Tongue (tissue), 1 donor: ENCODE measurements at regions not wholly inside any gene's neighbourhood (a gene's known extent, or its start where the extent isn't known, plus 50 kb on each side); places are given as distances from the start of the nearest gene placed in this dataset.

Source experiments
- DNase-seq: peaks from one replicate; pipeline ENCODE4 v3.0.0-alpha.2; 2015

DNA sequence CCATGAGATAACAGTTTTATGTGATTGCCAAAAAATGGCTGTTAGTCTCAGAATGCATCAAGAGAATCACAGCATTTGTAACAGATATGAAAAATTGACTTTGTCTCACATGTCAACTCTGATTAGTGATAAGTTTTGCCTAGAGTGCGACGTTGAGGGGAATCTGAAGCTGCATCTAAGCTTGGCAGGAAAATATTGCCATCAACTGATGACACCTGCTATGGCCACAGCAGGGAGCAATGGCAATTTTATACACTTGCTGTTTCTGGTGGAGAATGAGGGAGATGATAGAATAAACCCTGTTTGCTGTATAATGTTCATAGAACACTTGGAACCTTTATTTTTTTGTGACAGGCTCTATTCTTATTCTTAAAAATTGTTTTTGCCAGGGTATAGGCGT lies 205.4 kb upstream of the GNPDA2 start:
- DNase-seq, result no peak

DNA sequence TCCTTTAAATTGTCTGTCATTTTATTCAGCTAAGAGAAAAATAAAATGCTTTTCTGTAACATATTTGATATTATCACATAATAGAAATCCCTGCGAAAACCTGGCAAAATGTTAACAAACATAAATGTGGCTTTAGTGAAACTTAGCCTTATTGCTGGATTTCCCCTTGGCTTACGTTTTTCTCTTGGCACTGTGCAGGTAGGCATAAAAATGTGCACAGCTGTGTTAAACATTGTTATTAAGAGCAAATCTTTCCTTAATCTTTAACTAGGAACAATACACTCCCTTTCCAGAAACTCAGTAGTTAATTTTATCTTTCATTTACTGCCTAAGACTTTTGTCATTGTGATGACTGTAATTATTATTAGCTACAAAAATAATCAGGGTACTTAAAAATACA lies 202.4 kb upstream of the GNPDA2 start:
- DNase-seq, result no peak

DNA sequence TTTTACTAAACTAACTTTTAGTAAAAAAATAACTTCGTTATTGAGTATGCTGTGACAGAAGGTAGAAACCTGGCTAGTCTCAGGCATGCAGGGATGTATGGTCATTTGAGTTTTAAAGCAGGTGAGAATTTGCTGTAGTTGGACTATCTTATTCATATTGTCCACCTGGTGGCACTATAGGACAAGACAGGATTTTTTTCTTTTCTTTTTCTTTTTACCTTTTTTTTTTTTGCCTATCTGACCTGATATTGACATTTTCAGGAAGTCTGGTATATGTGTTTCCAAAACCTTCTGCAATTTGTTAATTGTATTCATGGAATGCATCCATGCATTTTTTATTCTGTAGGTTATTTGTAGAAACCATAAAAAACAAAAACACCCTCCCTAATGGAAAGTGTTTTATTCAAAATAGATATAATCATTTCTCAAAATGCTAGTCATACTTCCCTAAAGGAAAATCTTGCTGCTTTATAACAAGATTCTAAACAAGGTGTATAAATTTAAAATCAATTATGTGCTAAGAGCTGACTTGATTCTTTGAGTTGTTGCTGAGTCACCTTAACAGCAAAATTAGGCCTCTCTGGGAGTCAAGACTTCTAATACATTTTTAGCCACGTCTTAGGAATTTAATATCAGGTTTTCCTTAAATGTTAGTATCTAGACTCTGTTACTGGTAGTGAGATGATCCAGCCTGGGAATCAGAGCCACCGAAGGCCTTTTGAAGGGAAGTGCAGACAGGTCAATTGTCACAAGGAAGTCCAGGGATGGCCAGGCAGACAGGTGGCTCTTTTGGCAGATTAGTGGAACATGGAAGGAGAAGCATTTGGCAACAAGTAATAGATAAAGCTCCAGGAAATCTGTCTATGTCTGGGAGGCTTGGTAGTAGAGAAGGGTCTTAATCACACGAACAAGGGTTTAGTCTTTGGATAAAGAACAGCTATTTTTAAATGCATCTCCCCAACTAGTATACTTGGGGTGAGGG lies 201.3 kb upstream of the GNPDA2 start:
- DNase-seq, result peak; percentile 66

DNA sequence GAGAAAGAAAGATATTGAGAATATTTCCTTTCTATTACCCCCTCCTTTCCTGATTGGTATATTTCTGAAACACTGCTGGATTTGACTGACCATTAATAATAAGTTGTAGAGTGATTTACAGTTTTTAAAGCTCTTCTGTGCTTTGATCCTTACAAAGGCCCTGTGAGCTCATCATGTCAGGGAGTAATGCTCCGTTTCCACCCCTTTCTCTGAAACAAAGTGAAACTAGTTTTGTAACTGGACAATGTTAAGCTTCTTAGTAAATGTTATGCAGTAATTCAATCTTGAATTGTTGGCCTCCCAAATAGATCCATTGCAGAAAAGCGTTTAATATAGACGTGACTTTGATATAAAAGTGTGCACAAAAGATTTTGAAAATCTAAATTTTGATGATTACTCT lies 190.1 kb upstream of the GNPDA2 start:
- DNase-seq, result peak; percentile 2

DNA sequence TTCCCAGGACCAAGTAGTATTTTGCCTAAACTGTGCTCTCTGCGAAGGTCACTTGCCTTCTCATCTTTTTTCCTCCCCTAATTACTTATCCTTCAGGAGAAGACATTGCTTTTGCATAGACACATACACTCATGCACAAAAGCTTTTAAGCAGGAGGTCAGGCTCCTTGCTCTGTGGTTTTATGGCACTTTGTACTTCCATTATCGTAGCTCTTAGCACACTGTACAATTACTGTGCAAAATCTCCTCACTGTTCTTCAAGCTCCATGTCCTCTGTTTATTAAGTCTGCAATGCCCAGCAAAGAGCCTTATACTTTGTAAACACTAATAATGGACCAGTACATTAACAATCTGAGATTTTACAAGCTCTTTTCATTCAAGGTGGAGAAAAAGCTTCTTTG lies 188.4 kb upstream of the GNPDA2 start:
- no peak for DNase-seq

DNA sequence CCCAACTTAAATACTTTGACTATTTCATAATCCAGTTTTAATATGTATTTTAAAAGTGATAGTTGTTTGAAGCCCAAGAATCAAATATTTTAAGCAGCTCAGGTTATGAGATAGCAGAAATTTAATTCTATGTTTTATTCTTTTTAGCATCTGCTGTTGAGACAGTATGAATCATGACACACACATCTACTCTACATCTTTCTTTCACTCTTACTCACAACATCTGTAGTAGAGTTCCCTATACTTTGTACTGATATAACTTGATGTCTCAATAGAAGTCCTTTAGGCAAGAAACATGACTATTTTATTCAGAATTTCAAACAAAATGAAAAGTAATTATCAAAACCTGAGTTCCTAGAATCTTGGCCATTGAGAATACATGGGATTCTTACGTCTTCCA lies 187.9 kb upstream of the GNPDA2 start:
- no peak for DNase-seq

DNA sequence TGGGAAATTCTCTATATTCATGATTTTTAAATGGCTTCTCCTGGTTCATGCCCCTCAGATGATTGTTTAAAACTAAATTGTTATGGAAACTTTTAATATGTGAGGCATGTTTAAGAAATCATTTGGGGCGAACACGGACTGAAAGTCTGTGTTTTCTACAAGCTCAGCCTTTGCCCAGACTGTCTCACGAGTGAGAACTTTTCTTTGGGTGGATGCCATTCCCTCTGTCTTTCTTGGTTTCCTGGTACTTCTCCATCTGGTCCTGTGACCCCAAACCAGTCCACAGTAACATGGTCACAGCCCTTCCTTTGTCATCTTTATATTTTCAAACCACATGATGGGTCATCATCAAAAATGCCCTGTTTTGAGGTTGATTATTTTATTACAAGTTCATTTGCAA lies 186.6 kb upstream of the GNPDA2 start:
- DNase-seq, result no peak

DNA sequence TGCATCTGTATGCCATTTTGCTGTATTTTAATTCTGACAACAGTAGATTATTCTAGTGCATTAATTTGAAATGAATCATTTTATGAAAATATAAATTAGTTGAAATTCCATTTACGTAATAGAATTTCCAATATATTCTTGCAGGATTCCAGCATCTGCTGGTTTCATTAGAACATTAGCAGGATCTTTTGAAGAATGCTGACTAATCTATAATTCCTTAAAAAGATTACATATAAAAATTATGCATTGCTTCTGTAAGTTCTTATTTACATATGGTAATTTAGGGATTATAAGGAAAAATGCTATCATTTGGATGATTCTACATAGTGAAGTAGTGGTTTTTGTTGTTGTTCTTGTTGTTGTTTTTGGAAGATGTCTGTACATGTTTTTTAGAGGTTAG lies 182.2 kb upstream of the GNPDA2 start:
- DNase-seq, result no peak

DNA sequence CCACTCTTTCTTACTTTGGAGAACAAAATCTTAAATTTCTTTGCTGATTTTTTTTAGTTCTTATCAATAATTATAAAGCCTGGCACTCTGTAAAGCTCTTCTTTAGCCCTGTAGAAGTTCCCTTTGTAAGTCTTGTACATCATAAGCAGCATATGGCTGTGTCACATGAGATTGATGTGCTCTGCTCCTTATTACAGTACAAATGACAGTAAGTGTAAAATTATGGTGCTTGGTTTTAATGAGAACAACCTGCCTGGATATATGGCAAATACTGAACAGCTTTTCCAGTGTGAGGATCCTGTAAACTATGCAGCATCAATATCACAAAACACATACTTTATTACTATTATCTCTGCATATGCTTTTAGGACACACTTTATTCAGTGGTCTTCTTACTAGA lies 145.9 kb upstream of the GNPDA2 start:
- no peak for DNase-seq

DNA sequence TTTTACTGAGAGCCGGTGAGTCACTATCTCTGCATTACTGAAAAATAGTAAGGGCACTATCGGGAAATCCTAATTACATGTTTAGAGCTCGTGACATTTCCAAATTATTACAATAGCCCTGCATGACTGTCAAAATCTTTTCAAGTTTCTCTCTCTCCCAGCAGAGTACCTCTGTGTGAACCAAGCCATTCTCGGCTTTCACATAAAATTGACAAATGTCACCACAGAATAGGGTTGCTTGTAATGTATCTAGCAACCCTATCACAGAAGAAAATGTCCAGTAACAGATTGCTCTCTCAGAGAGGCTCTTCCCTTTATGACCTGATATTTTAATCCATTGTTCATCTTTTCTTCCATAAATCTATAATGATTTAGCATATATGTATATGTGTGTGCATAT lies 144.8 kb upstream of the GNPDA2 start:
- DNase-seq, result no peak

DNA sequence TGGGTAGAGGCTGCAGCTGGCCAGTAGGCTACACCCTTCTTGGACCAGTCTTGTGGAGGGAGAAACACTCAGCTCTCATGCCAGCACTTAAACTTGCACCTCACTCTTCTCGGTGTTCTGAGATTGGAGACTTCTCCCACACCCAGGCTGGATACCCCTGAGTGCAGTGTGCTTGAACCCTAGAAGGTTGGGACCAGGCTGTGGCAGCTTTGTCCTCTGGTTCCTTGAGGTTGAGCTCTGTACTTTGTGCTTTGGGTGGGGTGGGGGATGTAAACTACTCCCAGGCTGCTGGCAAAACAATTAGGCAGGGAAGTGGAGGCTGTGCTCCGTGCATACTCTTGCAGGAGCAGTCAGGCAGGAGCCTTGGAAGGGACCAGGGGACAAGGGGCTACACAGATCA lies 143.6 kb upstream of the GNPDA2 start:
- DNase-seq, result no peak

DNA sequence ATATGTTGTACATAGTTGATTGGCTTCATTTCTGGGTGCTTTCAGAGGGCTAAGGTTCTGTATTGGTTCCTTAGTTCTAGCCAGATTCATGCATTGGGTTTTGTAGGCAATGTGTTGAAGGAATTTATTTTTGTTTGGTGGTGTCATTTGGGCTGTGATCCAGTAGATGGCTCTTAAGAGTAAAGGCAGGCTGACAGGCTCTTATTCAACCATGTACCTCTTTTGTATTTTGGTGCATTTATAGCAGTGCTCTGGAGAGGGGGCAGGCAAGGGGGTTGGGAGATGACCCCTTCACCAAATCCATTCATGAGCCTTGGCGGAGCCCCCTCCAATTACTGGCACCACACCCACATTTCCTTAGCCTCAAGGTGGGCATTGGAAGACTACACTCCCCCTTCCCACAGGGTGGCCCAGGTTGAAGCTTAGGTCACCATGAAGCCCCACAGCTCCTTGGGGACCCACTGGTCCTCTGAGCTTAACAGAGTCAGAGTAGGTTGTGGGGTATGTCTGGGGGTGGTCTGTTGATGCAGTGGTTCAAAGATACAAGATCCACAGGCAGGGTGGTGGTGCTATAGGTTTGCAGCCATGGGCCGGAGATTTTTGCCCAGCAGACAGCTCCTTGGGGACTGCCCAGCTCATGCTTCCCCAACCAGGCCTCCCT lies 143.0 kb upstream of the GNPDA2 start:
- no peak for DNase-seq

DNA sequence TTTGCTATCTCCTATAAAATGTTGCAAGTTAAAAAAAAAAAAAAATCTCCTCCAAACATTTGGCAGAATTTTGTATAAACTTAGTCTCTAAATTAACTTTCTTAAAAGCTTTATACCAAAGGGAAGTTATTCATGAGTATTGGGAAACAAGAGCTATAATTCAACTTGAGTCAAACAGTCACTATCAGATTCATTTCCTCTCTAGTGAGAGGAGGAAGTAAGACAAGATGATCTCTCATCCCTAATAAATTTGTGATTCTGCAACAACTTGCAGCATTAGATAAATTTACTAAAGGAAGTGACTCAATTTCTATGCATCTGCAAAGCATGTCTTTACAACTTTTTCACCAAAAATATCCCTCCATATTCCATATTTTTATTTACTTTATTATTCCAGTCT lies 135.4 kb upstream of the GNPDA2 start:
- DNase-seq, result no peak

DNA sequence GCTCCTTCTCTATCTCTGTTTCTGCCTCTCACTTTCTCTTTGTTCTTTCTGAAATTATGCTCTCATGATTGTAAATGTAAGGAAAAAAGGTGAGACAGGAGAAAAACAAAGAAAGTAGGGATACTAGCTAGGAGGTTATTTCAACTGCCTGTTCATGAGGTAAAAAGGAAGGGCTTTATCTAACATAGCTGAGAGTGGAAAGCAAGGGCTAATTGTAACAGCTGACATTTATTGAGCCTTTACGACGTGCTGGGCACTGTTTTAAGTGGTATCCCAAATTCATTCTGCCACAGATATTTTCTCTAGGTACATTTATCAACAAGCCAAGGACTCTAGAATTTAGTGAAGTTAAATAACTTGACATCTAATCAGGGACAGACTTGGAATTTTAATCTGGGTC lies 133.1 kb upstream of the GNPDA2 start:
- no peak for DNase-seq

DNA sequence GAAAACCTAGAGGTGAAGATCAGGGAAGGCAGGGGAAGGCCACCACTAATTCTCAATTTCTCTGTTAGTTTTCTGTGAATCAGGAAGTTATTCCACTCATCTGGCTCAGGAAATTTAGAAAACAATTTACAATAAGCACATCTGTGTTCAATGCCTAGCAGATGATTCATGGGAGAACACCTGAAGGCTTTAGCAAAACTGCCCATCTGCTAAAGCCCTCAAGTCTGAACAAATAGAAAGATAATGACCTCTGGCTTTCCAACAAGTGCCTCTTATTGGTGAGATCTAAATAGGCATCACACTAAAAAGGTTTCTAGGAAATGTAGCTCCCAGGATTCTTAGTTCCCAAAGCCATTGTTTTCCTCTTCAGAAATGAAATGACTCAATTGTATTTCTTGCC lies 122.1 kb upstream of the GNPDA2 start:
- no peak for DNase-seq

DNA sequence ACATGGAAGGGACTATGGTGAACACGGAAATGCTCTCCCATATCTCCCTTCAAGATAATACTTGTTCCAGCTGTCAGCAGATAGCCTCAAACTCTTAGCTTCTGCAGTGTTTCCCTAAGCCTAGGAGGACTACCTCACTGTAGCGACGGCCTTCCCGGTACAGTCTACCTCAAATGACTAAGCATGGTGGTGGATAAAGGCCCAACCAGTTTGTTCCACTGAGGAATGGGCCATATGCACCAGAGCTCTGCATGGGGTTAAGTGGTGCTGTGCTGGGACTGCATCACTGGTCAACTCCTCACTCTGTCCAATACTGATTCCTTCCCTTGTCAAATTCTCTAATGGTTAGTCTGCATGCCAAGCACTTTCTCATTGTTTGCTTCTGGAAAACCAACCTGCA lies 119.6 kb upstream of the GNPDA2 start:
- no peak for DNase-seq

DNA sequence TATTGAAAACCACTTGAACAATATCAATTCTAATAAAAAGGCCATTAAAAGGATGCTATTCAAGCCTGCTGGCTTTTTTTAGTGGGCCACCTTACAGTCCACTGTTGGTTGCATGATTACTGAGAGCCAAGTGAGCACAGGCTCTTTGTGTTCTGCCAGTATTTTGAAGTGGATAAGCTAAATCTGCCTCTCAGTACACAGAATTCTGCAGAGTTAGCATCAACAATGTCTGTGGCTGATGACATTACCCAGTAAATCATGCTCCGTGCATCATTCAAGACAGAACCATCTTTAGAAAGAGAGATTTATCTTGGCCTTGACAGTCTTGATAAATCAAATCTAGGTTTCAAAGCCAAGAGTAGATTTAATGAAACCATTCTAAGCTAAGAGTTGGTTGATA lies 119.0 kb upstream of the GNPDA2 start:
- DNase-seq, result no peak

DNA sequence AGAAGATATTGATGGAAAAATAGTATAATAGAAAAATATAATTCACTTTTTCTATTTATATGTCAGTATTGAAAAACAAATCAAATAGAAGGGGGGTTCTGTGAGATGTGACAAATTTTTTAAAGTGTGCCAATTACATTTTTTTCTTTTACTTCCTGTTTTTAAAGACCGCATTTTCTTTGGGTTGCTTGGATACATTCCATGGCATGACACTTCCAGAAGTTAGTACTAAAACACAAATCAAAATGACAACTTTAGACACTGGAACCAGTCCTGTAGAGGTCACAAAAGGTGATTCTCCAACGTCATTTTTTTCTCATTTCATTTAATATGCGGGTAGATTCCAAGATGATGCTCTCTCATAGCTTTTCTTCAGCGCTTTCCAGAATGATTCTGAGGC lies 116.2 kb upstream of the GNPDA2 start:
- no peak for DNase-seq

DNA sequence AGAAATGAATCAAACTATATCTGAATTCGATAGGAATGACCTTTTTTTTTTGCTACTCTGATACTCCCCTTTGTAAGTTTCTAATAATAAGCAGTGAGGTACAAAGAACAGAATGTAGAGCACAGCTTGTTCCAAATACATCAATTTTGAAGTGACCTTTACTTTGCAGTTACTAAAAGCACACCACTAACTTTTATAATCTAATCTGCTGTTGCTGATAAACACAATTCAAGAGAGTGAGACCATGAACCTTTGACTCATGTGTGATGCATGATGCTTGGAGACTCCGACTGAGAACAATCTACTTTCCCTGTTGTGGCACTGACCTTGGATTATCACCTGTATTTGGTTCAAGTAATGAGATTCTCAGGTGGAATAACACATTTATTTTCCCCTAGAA lies 91.6 kb upstream of the GNPDA2 start:
- DNase-seq, result no peak

DNA sequence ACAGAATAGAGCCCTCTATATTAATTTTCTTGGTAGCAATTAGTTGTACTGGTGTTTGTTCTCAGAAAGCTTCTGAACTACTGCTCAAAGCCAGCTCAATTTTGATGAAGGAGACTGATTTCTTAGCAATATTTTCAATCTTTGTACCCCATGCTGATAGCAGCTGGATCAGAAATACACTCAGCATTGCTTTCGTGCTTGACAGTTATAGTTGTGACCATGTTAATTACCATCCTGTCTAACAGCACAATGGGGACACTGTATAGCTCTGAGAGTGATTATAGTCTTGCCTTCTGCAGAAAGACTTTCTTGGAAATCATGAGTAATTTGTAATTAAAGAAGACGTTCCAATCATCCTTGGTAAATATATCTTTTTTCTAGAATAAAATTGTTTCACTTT lies 79.7 kb upstream of the GNPDA2 start:
- no peak for DNase-seq

DNA sequence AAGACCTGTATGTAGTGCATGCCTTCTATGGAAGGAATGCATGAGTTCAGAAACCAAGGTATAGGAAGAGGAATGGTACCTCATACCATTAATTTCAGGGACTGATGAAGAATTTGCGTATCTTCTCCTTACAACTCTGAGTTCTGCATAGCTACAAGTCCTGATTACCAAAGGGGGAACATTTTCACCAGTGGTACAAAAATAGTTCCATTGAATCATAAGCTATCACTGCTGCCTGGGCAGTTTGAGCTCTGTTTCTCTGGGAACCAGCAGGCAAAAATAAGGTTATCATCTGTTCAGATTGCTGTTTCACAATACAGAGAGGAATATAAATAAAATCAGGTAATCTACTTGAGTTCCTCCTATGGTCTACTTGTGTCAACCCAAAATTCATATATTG lies 77.9 kb upstream of the GNPDA2 start:
- no peak for DNase-seq

DNA sequence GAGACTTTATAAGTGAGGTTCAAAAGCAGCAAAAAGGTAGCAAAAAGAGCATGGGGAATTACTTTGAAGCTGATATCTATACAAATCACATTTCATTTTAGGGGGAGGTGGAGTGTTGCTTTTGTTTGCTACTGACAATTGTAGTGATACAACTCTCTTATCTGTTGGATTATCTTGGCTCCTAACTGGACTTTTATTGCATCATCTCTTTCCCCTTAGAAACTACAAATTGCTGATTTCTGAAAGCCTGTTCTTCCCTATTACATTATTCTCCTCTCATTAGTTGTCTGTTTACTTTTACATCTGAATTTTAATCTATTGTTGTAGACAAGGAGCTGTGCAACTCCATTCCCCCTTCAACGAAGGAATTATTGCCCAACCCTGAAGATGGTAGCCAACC lies 75.0 kb upstream of the GNPDA2 start:
- DNase-seq, result no peak

DNA sequence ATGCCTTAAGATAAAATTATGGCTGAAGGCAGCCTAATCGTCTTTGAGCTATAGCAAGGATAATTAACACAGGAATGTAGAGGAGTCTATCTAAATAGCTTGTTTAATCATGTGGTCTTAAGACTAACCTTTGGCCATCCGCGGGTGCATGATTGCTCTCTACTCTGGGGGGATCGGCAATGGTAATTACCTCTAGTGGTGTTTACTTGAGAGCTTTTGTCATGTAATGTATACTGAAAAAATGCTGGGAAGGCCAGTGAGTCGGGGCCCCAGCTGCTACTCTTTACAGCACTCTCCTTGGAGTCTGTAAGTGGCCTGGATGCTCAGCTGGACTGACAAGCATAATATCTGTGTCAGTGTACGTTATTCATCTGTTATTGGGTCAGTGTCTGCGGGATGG lies 65.5 kb upstream of the GNPDA2 start:
- no peak for DNase-seq

DNA sequence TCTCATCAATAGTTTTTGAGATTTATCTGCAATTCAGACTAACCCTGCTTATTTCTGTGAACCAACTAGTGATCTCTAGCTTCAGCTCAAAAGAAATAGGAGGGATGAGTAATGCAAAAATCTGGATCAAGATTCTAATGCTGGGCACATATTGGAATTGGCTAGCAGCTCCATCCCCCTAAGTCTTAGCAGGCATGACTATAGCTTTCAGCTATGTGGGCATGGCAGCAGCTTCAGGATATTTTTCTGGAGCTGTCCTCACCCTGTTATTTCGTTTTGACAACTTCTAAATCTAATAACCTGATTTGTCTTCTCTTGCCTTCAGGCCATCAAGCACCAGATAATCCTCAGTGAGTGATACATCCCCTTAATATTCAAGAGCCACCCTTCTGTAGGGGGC lies 50.8 kb upstream of the GNPDA2 start:
- no peak for DNase-seq
